ENCODE measurements at regions not wholly inside any gene's neighbourhood (a gene's known extent, or its start where the extent isn't known, plus 50 kb on each side); places are given as distances from the start of the nearest gene placed in this dataset.
A peak's percentile ranks its signal among the peaks of the same experiment; 100 is the strongest.

DNA sequence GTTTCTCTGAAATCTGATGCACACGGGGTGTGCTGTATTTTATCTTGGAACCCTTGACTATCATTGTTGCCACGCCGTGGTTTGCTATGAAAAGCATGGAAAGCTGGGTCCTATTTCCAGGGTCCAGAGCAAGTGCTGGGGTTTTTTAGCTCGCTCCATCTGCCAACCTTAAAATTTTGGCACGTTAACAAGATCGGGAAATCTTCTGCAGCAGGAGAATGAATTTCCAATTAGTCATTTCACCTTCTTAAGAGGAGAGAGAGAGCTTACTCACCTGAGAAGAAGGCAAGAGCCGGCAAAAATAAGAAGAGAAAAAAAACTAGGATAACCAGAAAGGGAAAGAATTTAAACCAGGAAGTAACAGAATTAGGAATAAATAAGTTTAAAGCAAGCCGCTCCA, 223.6 kb upstream of the CELF2 start:
- TF ChIP-seq, protein P1, sequence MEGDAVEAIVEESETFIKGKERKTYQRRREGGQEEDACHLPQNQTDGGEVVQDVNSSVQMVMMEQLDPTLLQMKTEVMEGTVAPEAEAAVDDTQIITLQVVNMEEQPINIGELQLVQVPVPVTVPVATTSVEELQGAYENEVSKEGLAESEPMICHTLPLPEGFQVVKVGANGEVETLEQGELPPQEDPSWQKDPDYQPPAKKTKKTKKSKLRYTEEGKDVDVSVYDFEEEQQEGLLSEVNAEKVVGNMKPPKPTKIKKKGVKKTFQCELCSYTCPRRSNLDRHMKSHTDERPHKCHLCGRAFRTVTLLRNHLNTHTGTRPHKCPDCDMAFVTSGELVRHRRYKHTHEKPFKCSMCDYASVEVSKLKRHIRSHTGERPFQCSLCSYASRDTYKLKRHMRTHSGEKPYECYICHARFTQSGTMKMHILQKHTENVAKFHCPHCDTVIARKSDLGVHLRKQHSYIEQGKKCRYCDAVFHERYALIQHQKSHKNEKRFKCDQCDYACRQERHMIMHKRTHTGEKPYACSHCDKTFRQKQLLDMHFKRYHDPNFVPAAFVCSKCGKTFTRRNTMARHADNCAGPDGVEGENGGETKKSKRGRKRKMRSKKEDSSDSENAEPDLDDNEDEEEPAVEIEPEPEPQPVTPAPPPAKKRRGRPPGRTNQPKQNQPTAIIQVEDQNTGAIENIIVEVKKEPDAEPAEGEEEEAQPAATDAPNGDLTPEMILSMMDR (IDR thresholded peaks at IDR 0.05) = no peak
- intact Hi-C loops (cut with DNase I; ENCODE audit: low total_unique reads) = no loop called here
- Histone ChIP-seq H3K27ac (no peak overlapping the region), H3K4me1 (peaks cover 0 to 48% (median 16%) of the 10 kb centered on the region in 4 donors), H3K4me3 (no peak overlapping the region), H3K36me3 (no peaks in the 10 kb centered on the region), H3K9me3 (no peaks in the 10 kb centered on the region), H3K27me3 (no peaks in the 10 kb centered on the region)
- no peak for DNase-seq

DNA sequence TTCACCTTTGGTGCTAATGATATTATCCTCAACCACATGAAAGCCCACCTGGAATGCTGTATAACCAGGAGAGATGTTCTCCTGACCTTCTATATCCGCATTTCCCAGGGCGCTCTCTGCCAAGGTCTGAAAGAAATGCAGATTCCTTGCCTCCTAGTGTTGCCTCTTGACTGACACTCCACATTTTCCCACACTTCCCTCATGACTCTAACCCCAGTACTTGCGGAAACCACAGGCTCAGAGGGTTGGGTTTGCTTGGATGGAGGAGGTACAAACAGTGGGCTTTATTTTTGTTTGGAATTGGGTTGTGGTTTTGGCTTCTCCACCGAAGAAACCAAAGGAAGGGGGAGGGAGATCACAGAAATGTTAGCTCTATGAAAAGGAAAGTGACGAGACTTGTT, 222.9 kb upstream of the CELF2 start:
- peaks cover 0 to 55% (median 20%) of the 10 kb centered on the region in 4 donors for H3K4me1 ChIP-seq
- no peak overlapping the region for H3K27ac ChIP-seq
- no peaks in the 10 kb centered on the region for H3K9me3 ChIP-seq
- no peaks in the 10 kb centered on the region for H3K27me3 ChIP-seq
- intact Hi-C loops (cut with DNase I; ENCODE audit: low total_unique reads) = no loop called here
- TF ChIP-seq, protein P1 (IDR thresholded peaks at IDR 0.05) = no peak
- DNase-seq = no peak
- no peaks in the 10 kb centered on the region for H3K36me3 ChIP-seq
- no peak overlapping the region for H3K4me3 ChIP-seq

DNA sequence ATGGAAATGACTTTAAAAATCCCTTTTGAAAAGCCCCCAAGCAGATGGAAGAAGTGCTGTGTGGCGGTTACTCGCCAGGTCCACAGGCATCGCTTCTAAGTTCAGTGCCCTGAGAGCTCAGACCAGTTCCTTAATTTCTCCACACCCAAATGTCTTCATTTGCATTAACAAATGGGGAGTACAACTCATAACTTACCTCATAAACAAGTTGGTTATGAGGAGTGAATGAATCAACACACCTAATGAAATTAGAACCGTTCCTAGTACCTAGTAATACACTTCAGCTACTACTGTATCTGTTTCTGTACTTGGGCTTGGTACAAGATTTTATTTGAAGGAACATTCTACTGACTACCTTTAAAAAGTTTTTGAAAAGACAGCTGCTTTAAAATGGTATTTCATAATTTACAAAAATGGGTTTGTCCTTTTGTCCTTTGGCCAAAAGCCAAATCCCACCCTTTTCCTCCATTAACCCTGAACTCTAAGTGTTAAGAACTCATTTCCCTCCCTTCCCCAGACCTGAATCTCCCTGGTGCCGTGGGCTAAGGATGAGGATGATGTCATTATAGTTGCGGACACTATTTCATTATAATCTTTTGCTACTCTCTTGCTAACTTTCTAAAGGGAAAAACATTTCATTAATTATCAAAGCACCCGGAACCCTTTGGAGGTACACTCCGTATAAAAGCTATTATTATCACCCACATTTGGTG, 221.5 kb upstream of the CELF2 start:
- TF ChIP-seq, protein P1 (IDR thresholded peaks at IDR 0.05) = no peak
- H3K4me3 ChIP-seq = peak overlapping the region; percentile 47 to 50
- no peak for DNase-seq
- H3K9me3 ChIP-seq = no peaks in the 10 kb centered on the region
- H3K4me1 ChIP-seq = peaks cover 0 to 70% (median 24%) of the 10 kb centered on the region in 4 donors
- intact Hi-C loops (cut with DNase I; ENCODE audit: low total_unique reads) = no loop called here
- no peaks in the 10 kb centered on the region for H3K27me3 ChIP-seq
- no peaks in the 10 kb centered on the region for H3K36me3 ChIP-seq
- peak overlapping the region; percentile 92 to 94 for H3K27ac ChIP-seq

DNA sequence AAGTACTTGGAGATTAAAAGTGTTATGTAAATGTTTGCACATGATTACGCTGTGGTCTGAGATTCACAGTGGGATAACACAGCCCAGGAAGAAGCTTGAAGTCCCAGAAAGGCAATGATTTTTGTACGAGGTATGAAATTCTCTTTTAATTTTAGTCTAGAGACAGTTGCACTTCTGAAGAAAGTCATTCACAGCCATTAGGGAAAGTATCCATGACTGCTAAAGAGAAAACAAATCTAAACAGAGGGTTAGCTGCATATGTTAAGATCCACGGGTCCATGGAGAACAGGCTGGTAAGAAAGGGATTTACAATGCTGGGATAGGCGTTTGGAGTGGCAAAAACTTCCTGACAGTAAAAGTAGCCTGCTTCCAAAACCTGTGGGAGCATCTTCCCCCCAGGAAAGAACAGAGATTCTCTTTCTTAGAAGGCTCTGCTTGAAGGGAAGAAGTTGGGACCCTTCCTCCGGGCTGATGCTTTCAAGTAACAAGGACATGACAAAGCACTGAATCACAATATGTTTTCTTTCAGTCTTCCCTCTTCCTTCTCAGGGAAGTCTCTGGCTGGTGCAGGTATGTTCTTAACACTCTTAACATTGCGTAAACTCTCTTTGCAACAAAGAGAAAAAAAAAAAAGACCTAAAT, 220.8 kb upstream of the CELF2 start:
- Histone ChIP-seq H3K9me3 (no peaks in the 10 kb centered on the region), H3K36me3 (no peaks in the 10 kb centered on the region), H3K27ac (peak overlapping the region; percentile 92 to 94), H3K4me1 (peaks cover 0 to 75% (median 27%) of the 10 kb centered on the region in 4 donors), H3K27me3 (no peaks in the 10 kb centered on the region), H3K4me3 (peak overlapping the region; percentile 47 to 50)
- intact Hi-C loops (cut with DNase I; ENCODE audit: low total_unique reads) = no loop called here
- TF ChIP-seq, protein P1 (IDR thresholded peaks at IDR 0.05) = no peak
- no peak for DNase-seq

DNA sequence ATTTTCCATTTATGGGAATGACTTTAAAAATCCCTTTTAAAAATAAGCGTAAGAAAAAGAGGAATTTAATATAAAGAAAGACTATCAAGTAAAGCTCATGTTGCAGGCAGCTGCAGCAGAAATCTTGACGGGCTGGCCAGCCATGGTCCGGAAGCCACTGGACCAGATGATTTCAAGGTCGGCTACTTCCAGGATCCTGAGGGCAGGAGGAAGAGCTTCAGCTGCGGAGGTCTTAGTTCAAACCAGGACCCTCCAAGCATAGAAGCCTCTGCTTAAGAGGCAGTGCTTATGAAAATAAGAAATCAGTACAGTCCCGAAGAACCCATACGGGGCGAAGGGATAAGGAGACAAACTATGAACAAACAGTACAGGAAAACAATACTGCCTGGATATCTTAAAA, 220.2 kb upstream of the CELF2 start:
- H3K27ac ChIP-seq = peak overlapping the region; percentile 92 to 94

More for the DNA sequence above, 220.2 kb upstream of the CELF2 start:
- DNase-seq = no peak
- no peaks in the 10 kb centered on the region for H3K9me3 ChIP-seq
- H3K4me1 ChIP-seq = peaks cover 0 to 75% (median 27%) of the 10 kb centered on the region in 4 donors
- H3K36me3 ChIP-seq = no peaks in the 10 kb centered on the region
- intact Hi-C loops (cut with DNase I; ENCODE audit: low total_unique reads) = no loop called here
- H3K27me3 ChIP-seq = no peaks in the 10 kb centered on the region
- TF ChIP-seq, protein P1 (IDR thresholded peaks at IDR 0.05) = no peak
- peak overlapping the region; percentile 47 to 50 for H3K4me3 ChIP-seq

Data from tibial artery (tissue), 4 donors.